ENCODE measurements at regions not wholly inside any gene's neighbourhood (a gene's known extent, or its start where the extent isn't known, plus 50 kb on each side); places are given as distances from the start of the nearest gene placed in this dataset.
"Not testable (repeated sequence)": the region's sequence is repeated elsewhere in the genome, so short reads cannot be mapped to it uniquely, and the experiment has no call there.

- TF ChIP-seq EZH2 (IDR thresholded peaks at IDR 0.05); POLR2AphosphoS5 (IDR thresholded peaks at IDR 0.05; ENCODE audit: borderline replicate concordance, low read depth, low read length); FOXP2 (optimal IDR thresholded peaks at IDR 0.05; ENCODE audit: control extremely low read depth, extremely low read length, insufficient read depth): not testable (repeated sequence)
These were observed 99.7 kb upstream of the ARG1 start for GRCh38 chr6:131473303-131473702.
